ENCODE measurements at regions not wholly inside any gene's neighbourhood (a gene's known extent, or its start where the extent isn't known, plus 50 kb on each side); places are given as distances from the start of the nearest gene placed in this dataset.

- ATAC-seq (no peak), FAIRE-seq (no peak), DNase-seq (ENCODE audit: low read depth, low spot score) (no peak)
- BruUV-seq (replicated peaks): no TSS peak
- in situ Hi-C loops (cut with MboI) (no loop called here), intact Hi-C loops (cut with micrococcal nuclease; ENCODE audit: unreplicated experiment) (no loop called here)
- Histone ChIP-seq H3K36me3 (ENCODE audit: control insufficient read depth in 2 of 2, insufficient read depth in 2 of 2, low read length in 1 of 2) (no peaks in the 10 kb centered on the region), H3K27ac (ENCODE audit: control insufficient read depth, insufficient read depth) (no peak overlapping the region), H3K4me3 (no peak overlapping the region), H3K9ac (ENCODE audit: control insufficient read depth, insufficient read depth, low read length) (no peak overlapping the region), H3K4me1 (ENCODE audit: control insufficient read depth, insufficient read depth, low read length) (no peaks in the 10 kb centered on the region), H3K4me2 (ENCODE audit: control insufficient read depth, insufficient read depth) (no peak overlapping the region), H4K20me1 (ENCODE audit: control insufficient read depth, insufficient read depth) (no peaks in the 10 kb centered on the region), H3K27me3 (replicated peaks in 1 of 2; ENCODE audit: control insufficient read depth in 2 of 2, insufficient read depth in 2 of 2, low read length in 1 of 2) (no peaks in the 10 kb centered on the region), H3K9me3 (replicated peaks; ENCODE audit: control insufficient read depth, insufficient read depth, low read length) (peaks cover 1% of the 10 kb centered on the region; the same call in 1 of the 3 replicates), H2AFZ (ENCODE audit: control insufficient read depth, low read depth, low read length) (no peak overlapping the region), H3K79me2 (ENCODE audit: control insufficient read depth, insufficient read depth, low read length) (no peaks in the 10 kb centered on the region)
- WGBS (ENCODE audit: insufficient coverage, insufficient replicate concordance, low lambda C conversion rate, missing lambda C conversion rate): 26% methylated on average over 26 of the region's 26 CpGs
- ChIA-PET POLR2A (no interaction called here), CTCF (no interaction called here), SMC1A (ENCODE audit: uncharacterized antibody, unreplicated experiment) (no interaction called here), RAD21 (ENCODE audit: unreplicated experiment) (no interaction called here)
- TF ChIP-seq CTCF (IDR thresholded peaks at IDR 0.05 in 2 of 3, conservative IDR thresholded peaks at IDR 0.05 in 1 of 3; ENCODE audit: control insufficient read depth in 2 of 3, extremely low read depth in 1 of 3, insufficient read depth in 1 of 3, low read depth in 3 of 3, low read length in 3 of 3): no peak
- no peak for TF ChIP-seq NFYA (IDR thresholded peaks at IDR 0.05; ENCODE audit: borderline replicate concordance, low read depth, low read length)
- TF ChIP-seq ZNF207 (IDR thresholded peaks at IDR 0.05; ENCODE audit: borderline replicate concordance): no peak
- no peak for TF ChIP-seq NR2C2 (IDR thresholded peaks at IDR 0.05; ENCODE audit: borderline replicate concordance, control insufficient read depth, insufficient read length, low read depth)
- no peak for TF ChIP-seq ZNF274 (IDR thresholded peaks at IDR 0.05; ENCODE audit: insufficient read depth, insufficient read length)
- TF ChIP-seq HCFC1 (IDR thresholded peaks at IDR 0.05; ENCODE audit: low read length): no peak
Observed at GRCh38 chr5:3346111-3346820, 249.4 kb upstream of the IRX1 start.
